ENCODE measurements at regions not wholly inside any gene's neighbourhood (a gene's known extent, or its start where the extent isn't known, plus 50 kb on each side); places are given as distances from the start of the nearest gene placed in this dataset.

DNA sequence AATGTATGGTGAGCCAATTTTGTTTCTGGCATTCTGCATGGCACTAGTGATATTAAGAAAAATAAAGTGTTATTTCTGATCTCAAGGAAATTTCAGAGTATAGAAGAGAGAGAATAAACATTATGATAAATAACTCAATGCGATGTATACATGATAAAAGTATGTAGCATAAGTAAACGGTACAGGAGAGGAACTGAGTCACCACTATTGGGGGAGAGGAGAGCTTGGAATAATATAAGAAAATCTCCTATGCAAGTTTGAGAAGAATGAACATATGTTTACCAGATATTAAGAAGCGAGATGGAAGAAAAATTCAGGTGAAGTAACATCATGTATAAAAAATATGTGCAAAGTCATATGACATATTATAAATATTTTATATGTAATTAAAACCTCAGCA is 1230.3 kb upstream of the CITED2 start:
- no peak overlapping the region for H3K27ac Mint-ChIP-seq
- no peak overlapping the region for H3K4me3 ChIP-seq (ENCODE audit: low read length)
- TF ChIP-seq, protein P1, sequence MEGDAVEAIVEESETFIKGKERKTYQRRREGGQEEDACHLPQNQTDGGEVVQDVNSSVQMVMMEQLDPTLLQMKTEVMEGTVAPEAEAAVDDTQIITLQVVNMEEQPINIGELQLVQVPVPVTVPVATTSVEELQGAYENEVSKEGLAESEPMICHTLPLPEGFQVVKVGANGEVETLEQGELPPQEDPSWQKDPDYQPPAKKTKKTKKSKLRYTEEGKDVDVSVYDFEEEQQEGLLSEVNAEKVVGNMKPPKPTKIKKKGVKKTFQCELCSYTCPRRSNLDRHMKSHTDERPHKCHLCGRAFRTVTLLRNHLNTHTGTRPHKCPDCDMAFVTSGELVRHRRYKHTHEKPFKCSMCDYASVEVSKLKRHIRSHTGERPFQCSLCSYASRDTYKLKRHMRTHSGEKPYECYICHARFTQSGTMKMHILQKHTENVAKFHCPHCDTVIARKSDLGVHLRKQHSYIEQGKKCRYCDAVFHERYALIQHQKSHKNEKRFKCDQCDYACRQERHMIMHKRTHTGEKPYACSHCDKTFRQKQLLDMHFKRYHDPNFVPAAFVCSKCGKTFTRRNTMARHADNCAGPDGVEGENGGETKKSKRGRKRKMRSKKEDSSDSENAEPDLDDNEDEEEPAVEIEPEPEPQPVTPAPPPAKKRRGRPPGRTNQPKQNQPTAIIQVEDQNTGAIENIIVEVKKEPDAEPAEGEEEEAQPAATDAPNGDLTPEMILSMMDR (conservative IDR thresholded peaks at IDR 0.05): no peak
- H3K36me3 Mint-ChIP-seq (ENCODE audit: low read depth): no peaks in the 10 kb centered on the region
- no peaks in the 10 kb centered on the region for H3K9me3 ChIP-seq (ENCODE audit: control insufficient read depth, low read length)
- no peak overlapping the region for H3K4me3 Mint-ChIP-seq
- DNase-seq: no peak
- H3K4me1 ChIP-seq (ENCODE audit: control insufficient read depth, insufficient read depth, low read length): no peaks in the 10 kb centered on the region
- H3K4me1 Mint-ChIP-seq: no peaks in the 10 kb centered on the region
- no peak overlapping the region for H3K27ac ChIP-seq (ENCODE audit: low read depth, low read length)
- H3K27me3 ChIP-seq (ENCODE audit: control insufficient read depth, insufficient read depth, low read length, poor library complexity, severe bottlenecking): no peaks in the 10 kb centered on the region
- H3K36me3 ChIP-seq (ENCODE audit: control insufficient read depth, insufficient read depth, low read length): no peaks in the 10 kb centered on the region
- WGBS, 2 experiments (ENCODE audit: insufficient coverage in 1 of 2, insufficient read length in 1 of 2): 98 to 100% methylated on average over 2 to 3 of the region's 3 CpGs
- H3K9me3 Mint-ChIP-seq: no peaks in the 10 kb centered on the region
- H3K9ac ChIP-seq (ENCODE audit: extremely low read depth, low read length, poor library complexity, severe bottlenecking): no peak overlapping the region
- no peaks in the 10 kb centered on the region for H3K27me3 Mint-ChIP-seq (ENCODE audit: insufficient read depth)

DNA sequence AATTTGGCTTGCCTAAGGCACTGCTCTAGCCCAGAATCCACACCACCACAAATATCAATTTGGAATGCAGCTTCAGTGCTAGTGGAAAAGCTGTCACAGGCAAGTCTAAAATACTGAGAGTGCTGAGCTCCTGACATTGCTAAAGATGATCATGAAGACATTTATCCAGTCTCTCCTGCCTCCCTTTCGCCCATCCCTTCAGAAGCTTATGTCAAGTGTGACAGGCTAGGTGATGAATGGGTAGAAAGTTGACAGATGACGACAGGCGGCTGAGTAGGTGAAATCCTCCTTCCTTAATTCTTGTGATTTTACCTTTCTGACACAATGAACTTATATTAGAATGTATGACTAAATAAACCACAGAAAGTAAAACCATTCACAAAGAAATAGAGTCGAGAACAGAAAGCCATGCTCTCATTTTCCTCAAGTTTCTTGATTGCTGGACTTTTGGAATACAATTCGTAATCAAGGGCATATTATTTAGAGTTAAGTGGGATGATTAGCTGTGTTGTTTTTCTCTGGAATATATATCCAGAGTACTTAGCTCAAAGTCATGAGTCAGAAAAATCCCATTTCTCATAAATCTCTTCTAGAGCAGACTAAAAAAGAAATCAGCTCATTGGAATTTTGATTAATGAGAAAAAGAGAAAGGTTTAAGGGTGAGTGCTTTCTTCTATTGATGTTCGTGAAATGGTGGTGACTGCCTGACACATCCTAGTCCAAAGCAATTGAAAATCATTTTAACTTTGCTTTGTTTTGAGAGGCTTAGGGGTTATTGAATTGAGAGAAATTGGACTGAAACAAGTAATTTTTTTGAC is 1228.2 kb upstream of the CITED2 start:
- Mint-ChIP-seq H3K27me3 (ENCODE audit: insufficient read depth) (no peaks in the 10 kb centered on the region), H3K4me1 (no peaks in the 10 kb centered on the region), H3K9me3 (no peaks in the 10 kb centered on the region), H3K27ac (no peak overlapping the region), H3K36me3 (ENCODE audit: low read depth) (no peaks in the 10 kb centered on the region), H3K4me3 (no peak overlapping the region)
- Histone ChIP-seq H3K27ac (ENCODE audit: low read depth, low read length) (no peak overlapping the region), H3K27me3 (ENCODE audit: control insufficient read depth, insufficient read depth, low read length, poor library complexity, severe bottlenecking) (no peaks in the 10 kb centered on the region), H3K36me3 (ENCODE audit: control insufficient read depth, insufficient read depth, low read length) (no peaks in the 10 kb centered on the region), H3K9ac (ENCODE audit: extremely low read depth, low read length, poor library complexity, severe bottlenecking) (no peak overlapping the region), H3K4me1 (ENCODE audit: control insufficient read depth, insufficient read depth, low read length) (no peaks in the 10 kb centered on the region), H3K9me3 (ENCODE audit: control insufficient read depth, low read length) (no peaks in the 10 kb centered on the region), H3K4me3 (ENCODE audit: low read length) (no peak overlapping the region)
- no peak for DNase-seq
- TF ChIP-seq, protein P1 (conservative IDR thresholded peaks at IDR 0.05): no peak
- WGBS, 2 experiments (ENCODE audit: insufficient coverage in 1 of 2, insufficient read length in 1 of 2): 86 to 90% methylated on average over 1 to 4 of the region's 6 CpGs

DNA sequence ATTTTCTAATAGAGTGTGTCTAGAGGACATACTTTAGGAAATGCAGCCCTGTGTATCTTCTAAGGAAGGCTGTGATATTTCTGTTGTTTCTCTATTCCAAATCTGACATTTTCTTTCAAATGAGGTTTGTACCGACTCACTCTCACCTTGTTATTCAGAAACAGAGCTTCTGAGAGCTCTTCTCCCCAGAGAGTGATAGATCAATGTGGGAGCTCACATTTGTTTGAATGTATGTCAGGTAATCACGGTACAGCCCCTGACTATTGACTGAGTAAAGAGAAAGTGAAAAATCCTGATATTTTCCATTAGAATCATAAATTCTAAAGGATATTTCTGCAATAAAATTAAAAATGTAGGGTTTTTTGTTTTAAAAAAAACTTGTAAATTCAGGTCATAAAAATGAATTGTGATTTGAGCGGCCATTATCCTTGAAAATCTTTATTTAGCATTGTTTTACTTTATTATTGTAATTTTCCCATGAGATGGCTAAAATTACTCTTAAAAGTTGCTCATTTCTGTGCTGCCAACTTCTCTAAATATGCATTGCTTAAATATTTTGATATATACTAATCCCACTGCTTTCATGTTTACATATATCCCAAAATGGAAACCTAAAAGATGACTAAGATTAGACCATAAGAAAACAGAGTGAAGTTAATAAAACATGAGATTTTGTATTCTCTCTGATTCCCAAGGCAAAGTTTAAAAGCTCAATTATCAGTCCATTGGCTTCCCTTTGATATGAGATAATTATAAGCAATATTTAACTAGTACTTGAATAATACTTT is 1226.8 kb upstream of the CITED2 start:
- H3K27ac Mint-ChIP-seq: no peak overlapping the region
- no peaks in the 10 kb centered on the region for H3K4me1 Mint-ChIP-seq
- Histone ChIP-seq H3K4me3 (ENCODE audit: low read length) (no peak overlapping the region), H3K4me1 (ENCODE audit: control insufficient read depth, insufficient read depth, low read length) (no peaks in the 10 kb centered on the region), H3K27me3 (ENCODE audit: control insufficient read depth, insufficient read depth, low read length, poor library complexity, severe bottlenecking) (no peaks in the 10 kb centered on the region), H3K27ac (ENCODE audit: low read depth, low read length) (no peak overlapping the region), H3K9ac (ENCODE audit: extremely low read depth, low read length, poor library complexity, severe bottlenecking) (no peak overlapping the region), H3K36me3 (ENCODE audit: control insufficient read depth, insufficient read depth, low read length) (no peaks in the 10 kb centered on the region), H3K9me3 (ENCODE audit: control insufficient read depth, low read length) (no peaks in the 10 kb centered on the region)
- H3K4me3 Mint-ChIP-seq: no peak overlapping the region
- H3K9me3 Mint-ChIP-seq: no peaks in the 10 kb centered on the region
- no peaks in the 10 kb centered on the region for H3K27me3 Mint-ChIP-seq (ENCODE audit: insufficient read depth)
- no peak for DNase-seq
- H3K36me3 Mint-ChIP-seq (ENCODE audit: low read depth): no peaks in the 10 kb centered on the region
- TF ChIP-seq, protein P1 (conservative IDR thresholded peaks at IDR 0.05): no peak
- 96% methylated on average over 3 of the region's 3 CpGs; no CpG with 5 or more reads in 1 of the 2 experiments for WGBS, 2 experiments (ENCODE audit: insufficient coverage in 1 of 2, insufficient read length in 1 of 2)

Measured in endodermal cell (in vitro differentiated cells).